ENCODE measurements at regions not wholly inside any gene's neighbourhood (a gene's known extent, or its start where the extent isn't known, plus 50 kb on each side); places are given as distances from the start of the nearest gene placed in this dataset.

- Histone ChIP-seq H4K20me1 (ENCODE audit: insufficient read depth, low read length) (no peaks in the 10 kb centered on the region), H2BK120ac (ENCODE audit: low read depth, low read length) (no peak overlapping the region), H3K18ac (ENCODE audit: low read depth, low read length) (no peak overlapping the region), H3K56ac (ENCODE audit: extremely low read depth, insufficient read depth, low read length) (no peak overlapping the region), H3K9me1 (ENCODE audit: insufficient read depth, low read length) (no peaks in the 10 kb centered on the region), H2AK9ac (replicated peaks; ENCODE audit: low read depth, low read length, poor library complexity) (no peak overlapping the region), H3K4me2 (ENCODE audit: low read depth, low read length) (no peak overlapping the region), H3K4me3 (ENCODE audit: insufficient read depth, low read depth, low read length) (no peak overlapping the region), H3K9ac (ENCODE audit: low read depth, low read length) (no peak overlapping the region), H2BK20ac (ENCODE audit: low read depth, low read length) (no peak overlapping the region), H4K5ac (ENCODE audit: low read depth, low read length) (no peak overlapping the region), H3K27ac (ENCODE audit: insufficient read depth, low read length) (no peak overlapping the region), H3K36me3 (ENCODE audit: control insufficient read depth, insufficient read depth, low read length) (no peaks in the 10 kb centered on the region), H3K9me3 (ENCODE audit: control insufficient read depth, insufficient read depth, low read length) (no peaks in the 10 kb centered on the region), H3K14ac (replicated peaks; ENCODE audit: low read depth, low read length) (no peak overlapping the region), H2AFZ (replicated peaks; ENCODE audit: low read length, poor library complexity) (no peak overlapping the region), H3K23ac (ENCODE audit: low read depth, low read length) (no peak overlapping the region), H3K4ac (ENCODE audit: low read depth, low read length) (no peak overlapping the region), H4K8ac (ENCODE audit: low read depth in 2 of 2, low read length in 2 of 2) (no peak overlapping the region), H3K4me1 (ENCODE audit: control insufficient read depth, insufficient read depth, low read length) (no peaks in the 10 kb centered on the region), H2AK5ac (ENCODE audit: low read depth, low read length) (no peak overlapping the region), H3K27me3 (ENCODE audit: control insufficient read depth, insufficient read depth, low read length) (peaks cover 16% of the 10 kb centered on the region), H2BK15ac (ENCODE audit: low read depth, low read length) (no peak overlapping the region), H4K91ac (ENCODE audit: insufficient read depth, low read depth, low read length) (no peak overlapping the region), H3K79me1 (ENCODE audit: low read depth in 1 of 2, low read length in 2 of 2) (no peaks in the 10 kb centered on the region), H2BK5ac (ENCODE audit: low read depth, low read length, poor library complexity, severe bottlenecking) (no peak overlapping the region)
- TF ChIP-seq MAZ (IDR thresholded peaks at IDR 0.05; ENCODE audit: borderline replicate concordance, low read depth, low read length) = no peak
- no peak for TF ChIP-seq USF2 (IDR thresholded peaks at IDR 0.05; ENCODE audit: low read depth, low read length)
- no peak for TF ChIP-seq CEBPB (IDR thresholded peaks at IDR 0.05; ENCODE audit: low read depth, low read length)
- no peak for TF ChIP-seq CHD1 (IDR thresholded peaks at IDR 0.05; ENCODE audit: low read depth, low read length)
- no peak for TF ChIP-seq RCOR1 (IDR thresholded peaks at IDR 0.05; ENCODE audit: insufficient replicate concordance, low read length)
- TF ChIP-seq FOS (IDR thresholded peaks at IDR 0.05; ENCODE audit: low read depth, low read length) = no peak
- no peak for TF ChIP-seq RAD21 (IDR thresholded peaks at IDR 0.05; ENCODE audit: low read length)
- TF ChIP-seq RFX5 (IDR thresholded peaks at IDR 0.05; ENCODE audit: low read depth, low read length) = no peak
- no peak for TF ChIP-seq SMC3 (IDR thresholded peaks at IDR 0.05; ENCODE audit: low read depth, low read length)
- intact Hi-C loops (cut with micrococcal nuclease) = no loop called here
- no TSS peak for BruUV-seq (replicated peaks)
- ChIA-PET POLR2A (ENCODE audit: unreplicated experiment) (no interaction called here), CTCF (no interaction called here)
- in situ Hi-C loops (cut with MboI; ENCODE audit: low sequenced_read_pairs) = no loop called here
- WGBS, 2 experiments (ENCODE audit: extremely low coverage in 2 of 2, insufficient read length in 1 of 2) = no CpG with 5 or more reads among the region's 4 CpGs
- dilution Hi-C loops (cut with HindIII; ENCODE audit: low sequenced_read_pairs, unreplicated experiment) = no loop called here
- DNase-seq (no peak), ATAC-seq (ENCODE audit: low read depth) (no peak)
Observed at GRCh38 chr1:232353001-232353400, 276.9 kb downstream of the SIPA1L2 start.

Measured in IMR-90 (cell line).